PFSK-1 (cell line): ENCODE measurements at regions not wholly inside any gene's neighbourhood (a gene's known extent, or its start where the extent isn't known, plus 50 kb on each side); places are given as distances from the start of the nearest gene placed in this dataset.

Experiments
- FOXP2 ChIP-seq: optimal IDR thresholded peaks from 2 replicates; pipeline ENCODE3; 2011; ENCODE audit warnings: borderline replicate concordance, control low read depth, inconsistent platforms; ENCODE audit not compliant: insufficient read depth; ENCODE audit errors: extremely low read length, extremely low read depth
- POLR2AphosphoS5 ChIP-seq: IDR thresholded peaks from 2 replicates; pipeline ENCODE4 v1.6.1; 2012; ENCODE audit warnings: low read depth, mild to moderate bottlenecking, control low read depth, low read length, moderate library complexity
- SIN3A ChIP-seq: IDR thresholded peaks from 2 replicates; pipeline ENCODE4 v1.6.1; 2012; ENCODE audit warnings: mild to moderate bottlenecking, low read length, moderate library complexity, borderline replicate concordance; ENCODE audit not compliant: insufficient read depth
- TAF1 ChIP-seq: IDR thresholded peaks from 2 replicates; pipeline ENCODE4 v1.6.1; 2012; ENCODE audit warnings: low read length, control low read depth, borderline replicate concordance; ENCODE audit not compliant: insufficient read depth
- TF ChIP-seq, protein P1 (sequence below), 2 experiments: IDR thresholded peaks; 2 replicates each; pipeline versions ENCODE4 v1.6.1 to v1.8.0; 2011 to 2012; ENCODE audit warnings: low read depth in 2 of 2, low read length in 2 of 2, control low read depth in 1 of 2, inconsistent platforms in 1 of 2, mild to moderate bottlenecking in 1 of 2, moderate library complexity in 1 of 2; ENCODE audit not compliant: insufficient read depth in 1 of 2

DNA sequence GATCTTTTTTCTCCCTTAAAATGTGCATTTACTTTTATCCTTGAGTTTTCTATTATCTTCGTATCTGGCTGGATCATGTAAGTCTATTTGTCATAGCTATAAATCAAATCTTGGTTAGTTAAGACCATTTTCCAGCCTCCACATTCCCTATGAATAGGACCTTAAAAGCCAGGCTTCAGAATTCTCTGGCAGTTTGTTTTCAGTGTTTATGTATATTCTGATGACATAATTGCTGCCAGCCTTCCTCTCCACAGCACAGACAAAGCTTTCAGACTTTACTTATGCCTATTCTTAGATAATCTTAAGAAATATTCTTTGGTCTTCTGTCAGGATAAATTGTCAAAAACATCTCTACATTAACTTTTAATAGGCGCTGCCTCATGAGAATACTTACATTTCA, 870.8 kb upstream of the SPRY2 start:
- TF ChIP-seq POLR2AphosphoS5 (no peak), TAF1 (no peak), SIN3A (no peak), FOXP2 (no peak)
- TF ChIP-seq, protein P1, sequence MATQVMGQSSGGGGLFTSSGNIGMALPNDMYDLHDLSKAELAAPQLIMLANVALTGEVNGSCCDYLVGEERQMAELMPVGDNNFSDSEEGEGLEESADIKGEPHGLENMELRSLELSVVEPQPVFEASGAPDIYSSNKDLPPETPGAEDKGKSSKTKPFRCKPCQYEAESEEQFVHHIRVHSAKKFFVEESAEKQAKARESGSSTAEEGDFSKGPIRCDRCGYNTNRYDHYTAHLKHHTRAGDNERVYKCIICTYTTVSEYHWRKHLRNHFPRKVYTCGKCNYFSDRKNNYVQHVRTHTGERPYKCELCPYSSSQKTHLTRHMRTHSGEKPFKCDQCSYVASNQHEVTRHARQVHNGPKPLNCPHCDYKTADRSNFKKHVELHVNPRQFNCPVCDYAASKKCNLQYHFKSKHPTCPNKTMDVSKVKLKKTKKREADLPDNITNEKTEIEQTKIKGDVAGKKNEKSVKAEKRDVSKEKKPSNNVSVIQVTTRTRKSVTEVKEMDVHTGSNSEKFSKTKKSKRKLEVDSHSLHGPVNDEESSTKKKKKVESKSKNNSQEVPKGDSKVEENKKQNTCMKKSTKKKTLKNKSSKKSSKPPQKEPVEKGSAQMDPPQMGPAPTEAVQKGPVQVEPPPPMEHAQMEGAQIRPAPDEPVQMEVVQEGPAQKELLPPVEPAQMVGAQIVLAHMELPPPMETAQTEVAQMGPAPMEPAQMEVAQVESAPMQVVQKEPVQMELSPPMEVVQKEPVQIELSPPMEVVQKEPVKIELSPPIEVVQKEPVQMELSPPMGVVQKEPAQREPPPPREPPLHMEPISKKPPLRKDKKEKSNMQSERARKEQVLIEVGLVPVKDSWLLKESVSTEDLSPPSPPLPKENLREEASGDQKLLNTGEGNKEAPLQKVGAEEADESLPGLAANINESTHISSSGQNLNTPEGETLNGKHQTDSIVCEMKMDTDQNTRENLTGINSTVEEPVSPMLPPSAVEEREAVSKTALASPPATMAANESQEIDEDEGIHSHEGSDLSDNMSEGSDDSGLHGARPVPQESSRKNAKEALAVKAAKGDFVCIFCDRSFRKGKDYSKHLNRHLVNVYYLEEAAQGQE (IDR thresholded peaks at IDR 0.05; ENCODE audit: insufficient read depth in 1 of 2, low read depth in 2 of 2, low read length in 2 of 2), result no peak
